IMR-90 (cell line): ENCODE measurements at regions not wholly inside any gene's neighbourhood (a gene's known extent, or its start where the extent isn't known, plus 50 kb on each side); places are given as distances from the start of the nearest gene placed in this dataset.

Source experiments
- CHD1 ChIP-seq: IDR thresholded peaks from 2 replicates; pipeline ENCODE4 v1.6.1; 2012; ENCODE audit warnings: low read depth, low read length, improper control_type of control experiment
- CTCF ChIP-seq: conservative IDR thresholded peaks from 2 replicates; pipeline ENCODE4 v1.5.1; 2012; ENCODE audit warnings: mild to moderate bottlenecking, low read depth, low read length, improper control_type of control experiment
- MAFK ChIP-seq: IDR thresholded peaks from 2 replicates; pipeline ENCODE4 v1.6.1; 2012; ENCODE audit warnings: low read depth, low read length, improper control_type of control experiment
- MAZ ChIP-seq: IDR thresholded peaks from 2 replicates; pipeline ENCODE4 v1.6.1; 2012; ENCODE audit warnings: low read depth, mild to moderate bottlenecking, low read length, improper control_type of control experiment, moderate library complexity, borderline replicate concordance
- MXI1 ChIP-seq: IDR thresholded peaks from 2 replicates; pipeline ENCODE4 v1.6.1; 2012; ENCODE audit warnings: low read depth, mild to moderate bottlenecking, low read length, moderate library complexity, borderline replicate concordance
- POLR2A ChIP-seq: IDR thresholded peaks from 2 replicates; pipeline ENCODE4 v1.6.1; 2012; ENCODE audit warnings: mild to moderate bottlenecking, low read depth, low read length
- RAD21 ChIP-seq: IDR thresholded peaks from 2 replicates; pipeline ENCODE4 v1.6.1; 2012; ENCODE audit warnings: low read length, improper control_type of control experiment
- RFX5 ChIP-seq: IDR thresholded peaks from 2 replicates; pipeline ENCODE4 v1.8.0; 2012; ENCODE audit warnings: low read depth, mild to moderate bottlenecking, low read length, moderate library complexity
- SMC3 ChIP-seq: fragments of 150-350 bp; IDR thresholded peaks from 2 replicates; pipeline ENCODE4 v1.6.1; 2016; ENCODE audit warnings: low read depth, mild to moderate bottlenecking, antibody characterized with exemption, low read length, moderate library complexity
- USF2 ChIP-seq: fragments of 150-350 bp; IDR thresholded peaks from 2 replicates; pipeline ENCODE4 v1.6.1; 2017; ENCODE audit warnings: mild to moderate bottlenecking, antibody characterized with exemption, low read length, low read depth

GRCh38 chr3:157592769-157593168 lies 89.6 kb upstream of the VEPH1 start:
- TF ChIP-seq MXI1 = no peak
- no peak for TF ChIP-seq CTCF
- TF ChIP-seq USF2 = no peak
- TF ChIP-seq POLR2A = no peak
- no peak for TF ChIP-seq RFX5
- TF ChIP-seq SMC3 = no peak
- no peak for TF ChIP-seq MAZ
- TF ChIP-seq RAD21 = no peak
- TF ChIP-seq MAFK = no peak
- no peak for TF ChIP-seq CHD1
